ENCODE measurements at regions not wholly inside any gene's neighbourhood (a gene's known extent, or its start where the extent isn't known, plus 50 kb on each side); places are given as distances from the start of the nearest gene placed in this dataset.

- no peak for DNase-seq (ENCODE audit: low read depth, low spot score)
- Histone ChIP-seq H3K27me3 (ENCODE audit: control insufficient read depth, insufficient read depth, low read length) (no peaks in the 10 kb centered on the region), H3K9me3 (ENCODE audit: control insufficient read depth, insufficient read depth, low read length) (no peaks in the 10 kb centered on the region), H3K36me3 (ENCODE audit: control insufficient read depth, insufficient read depth, low read length) (no peaks in the 10 kb centered on the region), H3K27ac (ENCODE audit: low read length) (no peak overlapping the region), H3K4me1 (ENCODE audit: control insufficient read depth, insufficient read depth, low read length) (no peaks in the 10 kb centered on the region), H3K4me3 (ENCODE audit: low read length) (no peak overlapping the region)
- no CpG with 5 or more reads among the region's 2 CpGs for WGBS (ENCODE audit: insufficient coverage, insufficient read length)
These were observed 570.5 kb upstream of the CITED2 start for GRCh38 chr6:139944976-139945375.

GRCh38 chr6:139944131-139944530 lies 569.7 kb upstream of the CITED2 start:
- H3K27me3 ChIP-seq (ENCODE audit: control insufficient read depth, insufficient read depth, low read length): no peaks in the 10 kb centered on the region
- no peak for DNase-seq (ENCODE audit: low read depth, low spot score)
- no peak overlapping the region for H3K4me3 ChIP-seq (ENCODE audit: low read length)
- no CpG with 5 or more reads among the region's 3 CpGs for WGBS (ENCODE audit: insufficient coverage, insufficient read length)
- no peak overlapping the region for H3K27ac ChIP-seq (ENCODE audit: low read length)
- no peaks in the 10 kb centered on the region for H3K36me3 ChIP-seq (ENCODE audit: control insufficient read depth, insufficient read depth, low read length)
- H3K9me3 ChIP-seq (ENCODE audit: control insufficient read depth, insufficient read depth, low read length): no peaks in the 10 kb centered on the region
- no peaks in the 10 kb centered on the region for H3K4me1 ChIP-seq (ENCODE audit: control insufficient read depth, insufficient read depth, low read length)

- DNase-seq (ENCODE audit: low read depth, low spot score): no peak
- H3K27ac ChIP-seq (ENCODE audit: low read length): no peak overlapping the region
These were observed 568.9 kb upstream of the CITED2 start for GRCh38 chr6:139943391-139943790.

GRCh38 chr6:139942331-139942730 lies 567.9 kb upstream of the CITED2 start:
- no peak for DNase-seq (ENCODE audit: low read depth, low spot score)
- H3K36me3 ChIP-seq (ENCODE audit: control insufficient read depth, insufficient read depth, low read length): no peaks in the 10 kb centered on the region
- no peak overlapping the region for H3K4me3 ChIP-seq (ENCODE audit: low read length)
- no CpG with 5 or more reads among the region's 5 CpGs for WGBS (ENCODE audit: insufficient coverage, insufficient read length)
- no peaks in the 10 kb centered on the region for H3K27me3 ChIP-seq (ENCODE audit: control insufficient read depth, insufficient read depth, low read length)
- no peaks in the 10 kb centered on the region for H3K9me3 ChIP-seq (ENCODE audit: control insufficient read depth, insufficient read depth, low read length)
- no peaks in the 10 kb centered on the region for H3K4me1 ChIP-seq (ENCODE audit: control insufficient read depth, insufficient read depth, low read length)
- H3K27ac ChIP-seq (ENCODE audit: low read length): no peak overlapping the region

More at GRCh38 chr6:139943391-139943790, 568.9 kb upstream of the CITED2 start:
- Histone ChIP-seq H3K4me3 (ENCODE audit: low read length) (no peak overlapping the region), H3K4me1 (ENCODE audit: control insufficient read depth, insufficient read depth, low read length) (no peaks in the 10 kb centered on the region), H3K36me3 (ENCODE audit: control insufficient read depth, insufficient read depth, low read length) (no peaks in the 10 kb centered on the region), H3K9me3 (ENCODE audit: control insufficient read depth, insufficient read depth, low read length) (no peaks in the 10 kb centered on the region), H3K27me3 (ENCODE audit: control insufficient read depth, insufficient read depth, low read length) (no peaks in the 10 kb centered on the region)

GRCh38 chr6:139941826-139942225 lies 567.4 kb upstream of the CITED2 start:
- no peaks in the 10 kb centered on the region for H3K27me3 ChIP-seq (ENCODE audit: control insufficient read depth, insufficient read depth, low read length)
- H3K4me1 ChIP-seq (ENCODE audit: control insufficient read depth, insufficient read depth, low read length): no peaks in the 10 kb centered on the region
- no peak for DNase-seq (ENCODE audit: low read depth, low spot score)
- no CpG with 5 or more reads among the region's 3 CpGs for WGBS (ENCODE audit: insufficient coverage, insufficient read length)
- H3K36me3 ChIP-seq (ENCODE audit: control insufficient read depth, insufficient read depth, low read length): no peaks in the 10 kb centered on the region
- H3K27ac ChIP-seq (ENCODE audit: low read length): no peak overlapping the region
- no peaks in the 10 kb centered on the region for H3K9me3 ChIP-seq (ENCODE audit: control insufficient read depth, insufficient read depth, low read length)
- H3K4me3 ChIP-seq (ENCODE audit: low read length): no peak overlapping the region

- H3K9me3 ChIP-seq (ENCODE audit: control insufficient read depth, insufficient read depth, low read length): no peaks in the 10 kb centered on the region
- no peak for DNase-seq (ENCODE audit: low read depth, low spot score)
- WGBS (ENCODE audit: insufficient coverage, insufficient read length): no CpG with 5 or more reads among the region's 8 CpGs
- H3K4me1 ChIP-seq (ENCODE audit: control insufficient read depth, insufficient read depth, low read length): no peaks in the 10 kb centered on the region
- H3K27ac ChIP-seq (ENCODE audit: low read length): no peak overlapping the region
- no peaks in the 10 kb centered on the region for H3K36me3 ChIP-seq (ENCODE audit: control insufficient read depth, insufficient read depth, low read length)
- no peaks in the 10 kb centered on the region for H3K27me3 ChIP-seq (ENCODE audit: control insufficient read depth, insufficient read depth, low read length)
- H3K4me3 ChIP-seq (ENCODE audit: low read length): no peak overlapping the region
These were observed 566.6 kb upstream of the CITED2 start for GRCh38 chr6:139940741-139941729.

- no peaks in the 10 kb centered on the region for H3K9me3 ChIP-seq (ENCODE audit: control insufficient read depth, insufficient read depth, low read length)
- H3K27me3 ChIP-seq (ENCODE audit: control insufficient read depth, insufficient read depth, low read length): no peaks in the 10 kb centered on the region
- no peak overlapping the region for H3K27ac ChIP-seq (ENCODE audit: low read length)
- H3K4me3 ChIP-seq (ENCODE audit: low read length): no peak overlapping the region
- no peaks in the 10 kb centered on the region for H3K36me3 ChIP-seq (ENCODE audit: control insufficient read depth, insufficient read depth, low read length)
- no CpG with 5 or more reads among the region's 2 CpGs for WGBS (ENCODE audit: insufficient coverage, insufficient read length)
- H3K4me1 ChIP-seq (ENCODE audit: control insufficient read depth, insufficient read depth, low read length): no peaks in the 10 kb centered on the region
- DNase-seq (ENCODE audit: low read depth, low spot score): no peak
These were observed 564.9 kb upstream of the CITED2 start for GRCh38 chr6:139939189-139939979.

GRCh38 chr6:139932671-139933070 lies 558.2 kb upstream of the CITED2 start:
- H3K27ac ChIP-seq (ENCODE audit: low read length): no peak overlapping the region
- H3K27me3 ChIP-seq (ENCODE audit: control insufficient read depth, insufficient read depth, low read length): no peaks in the 10 kb centered on the region
- H3K36me3 ChIP-seq (ENCODE audit: control insufficient read depth, insufficient read depth, low read length): no peaks in the 10 kb centered on the region
- no peaks in the 10 kb centered on the region for H3K4me1 ChIP-seq (ENCODE audit: control insufficient read depth, insufficient read depth, low read length)
- DNase-seq (ENCODE audit: low read depth, low spot score): no peak
- no peaks in the 10 kb centered on the region for H3K9me3 ChIP-seq (ENCODE audit: control insufficient read depth, insufficient read depth, low read length)
- no peak overlapping the region for H3K4me3 ChIP-seq (ENCODE audit: low read length)
- WGBS (ENCODE audit: insufficient coverage, insufficient read length): 100% methylated on average over 1 of the region's 3 CpGs

- WGBS (ENCODE audit: insufficient coverage, insufficient read length): no CpG with 5 or more reads among the region's 2 CpGs
- Histone ChIP-seq H3K27me3 (ENCODE audit: control insufficient read depth, insufficient read depth, low read length) (no peaks in the 10 kb centered on the region), H3K9me3 (ENCODE audit: control insufficient read depth, insufficient read depth, low read length) (no peaks in the 10 kb centered on the region), H3K4me3 (ENCODE audit: low read length) (no peak overlapping the region), H3K36me3 (ENCODE audit: control insufficient read depth, insufficient read depth, low read length) (no peaks in the 10 kb centered on the region), H3K4me1 (ENCODE audit: control insufficient read depth, insufficient read depth, low read length) (no peaks in the 10 kb centered on the region), H3K27ac (ENCODE audit: low read length) (no peak overlapping the region)
- DNase-seq (ENCODE audit: low read depth, low spot score): no peak
These were observed 557.3 kb upstream of the CITED2 start for GRCh38 chr6:139931747-139932146.

GRCh38 chr6:139927742-139928305 lies 553.4 kb upstream of the CITED2 start:
- no peaks in the 10 kb centered on the region for H3K4me1 ChIP-seq (ENCODE audit: control insufficient read depth, insufficient read depth, low read length)
- DNase-seq (ENCODE audit: low read depth, low spot score): no peak
- no peak overlapping the region for H3K27ac ChIP-seq (ENCODE audit: low read length)
- H3K36me3 ChIP-seq (ENCODE audit: control insufficient read depth, insufficient read depth, low read length): no peaks in the 10 kb centered on the region
- no peaks in the 10 kb centered on the region for H3K9me3 ChIP-seq (ENCODE audit: control insufficient read depth, insufficient read depth, low read length)
- no peak overlapping the region for H3K4me3 ChIP-seq (ENCODE audit: low read length)
- no peaks in the 10 kb centered on the region for H3K27me3 ChIP-seq (ENCODE audit: control insufficient read depth, insufficient read depth, low read length)
- WGBS (ENCODE audit: insufficient coverage, insufficient read length): no CpG with 5 or more reads among the region's 1 CpG

Measured in iPS DF 6.9 (cell line).